GM12878 (cell line): ENCODE measurements at regions not wholly inside any gene's neighbourhood (a gene's known extent, or its start where the extent isn't known, plus 50 kb on each side); places are given as distances from the start of the nearest gene placed in this dataset.

Experiments used
- ATAC-seq: fragments of 200-7000 bp; cut with Tn5 transposase; 3 replicates; pipeline ENCODE4 v1.9.1; 2020; ENCODE audit warnings: mild to moderate bottlenecking, moderate library complexity
- BruUV-seq: library from RNA; stranded (reverse); fragments of 400-500 nt; replicated peaks from 2 replicates; lab custom pipeline; 2021; lab: Mats Ljungman, UMichigan
- CTCF ChIA-PET: fragments of 300-600 bp; sonication (Branson Sonifier 250); formaldehyde crosslinking; extraction: SDS; loops from one replicate; lab custom pipeline; 2021; ENCODE audit warnings: inconsistent platforms; lab: Yijun Ruan, JAX
- POLR2A ChIA-PET: fragments of 350-600 bp; formaldehyde crosslinking; extraction: SDS; loops from one replicate; lab custom pipeline; 2021; ENCODE audit warnings: inconsistent platforms; lab: Charles Lee
- RAD21 ChIA-PET: fragments of 300-600 bp; sonication (Branson Sonifier 250); formaldehyde crosslinking; loops from one replicate; lab custom pipeline; 2023; ENCODE audit warnings: antibody characterized with exemption; ENCODE audit not compliant: unreplicated experiment; lab: Charles Lee
- SMC1A ChIA-PET: fragments of 300-600 bp; sonication (Branson Sonifier 250); formaldehyde crosslinking; loops from one replicate; lab custom pipeline; 2023; ENCODE audit not compliant: unreplicated experiment, uncharacterized antibody; lab: Charles Lee
- DNase-seq: peaks from one replicate; pipeline ENCODE4 v3.0.0-alpha.2; 2011; ENCODE audit warnings: low read depth, low spot score
- FAIRE-seq: peaks from 3 replicates; lab custom pipeline; 2011; peaks lifted over from hg19 to GRCh38; lab: Jason Lieb, UNC
- H2AFZ ChIP-seq: 2 replicates; pipeline ENCODE4 v1.6.0; 2011; ENCODE audit warnings: low read depth, low read length, control low read depth; ENCODE audit not compliant: control insufficient read depth
- H3K27ac ChIP-seq: 2 replicates; pipeline ENCODE4 v1.5.1; 2011; ENCODE audit warnings: control low read depth; ENCODE audit not compliant: control insufficient read depth, insufficient read depth
- H3K27me3 ChIP-seq, 2 experiments: replicated peaks in 1 of 2; 2 replicates each; pipeline versions ENCODE4 v1.6.0 to v1.6.1; 2011; ENCODE audit warnings: low read length in 1 of 2; ENCODE audit not compliant: control insufficient read depth in 2 of 2, insufficient read depth in 2 of 2
- H3K36me3 ChIP-seq, 2 experiments: 2 replicates each; pipeline ENCODE4 v1.5.1; 2011; ENCODE audit warnings: low read length in 1 of 2; ENCODE audit not compliant: control insufficient read depth in 2 of 2, insufficient read depth in 2 of 2
- H3K4me1 ChIP-seq: 2 replicates; pipeline ENCODE4 v1.6.1; 2011; ENCODE audit warnings: mild to moderate bottlenecking, low read length, moderate library complexity, mixed read lengths; ENCODE audit not compliant: control insufficient read depth, insufficient read depth
- H3K4me2 ChIP-seq: 2 replicates; pipeline ENCODE4 v1.6.0; 2011; ENCODE audit warnings: control low read depth; ENCODE audit not compliant: control insufficient read depth, insufficient read depth
- H3K4me3 ChIP-seq: fragments of 200-600 bp; sonication (generic); 2 replicates; pipeline ENCODE4 v1.5.1; 2016
- H3K79me2 ChIP-seq: 2 replicates; pipeline ENCODE4 v1.6.0; 2011; ENCODE audit warnings: low read length; ENCODE audit not compliant: control insufficient read depth, insufficient read depth
- H3K9ac ChIP-seq: 2 replicates; pipeline ENCODE4 v1.8.0; 2011; ENCODE audit warnings: low read length, control low read depth, mixed read lengths; ENCODE audit not compliant: control insufficient read depth, insufficient read depth
- H3K9me3 ChIP-seq: replicated peaks from 3 replicates; pipeline ENCODE4 v1.5.1; 2011; ENCODE audit warnings: mild to moderate bottlenecking, low read length; ENCODE audit not compliant: control insufficient read depth, insufficient read depth
- H4K20me1 ChIP-seq: 2 replicates; pipeline ENCODE4 v1.6.0; 2011; ENCODE audit not compliant: control insufficient read depth, insufficient read depth
- ASH2L ChIP-seq: fragments of 300-600, 200-600 bp; sonication (generic); IDR thresholded peaks from 2 replicates; pipeline ENCODE4 v1.6.1; 2017; ENCODE audit warnings: low read depth, mild to moderate bottlenecking, borderline replicate concordance
- CEBPB ChIP-seq, 2 experiments: fragments of 150-350 bp in 1 of 2; IDR thresholded peaks; 2 replicates each; pipeline ENCODE4 v1.6.1; 2012 to 2014; ENCODE audit warnings: low read depth in 2 of 2, low read length in 2 of 2, borderline replicate concordance in 1 of 2, inconsistent platforms in 1 of 2
- EZH2 ChIP-seq: IDR thresholded peaks from 2 replicates; pipeline ENCODE4 v1.6.1; 2012; ENCODE audit warnings: low read depth, mild to moderate bottlenecking, control low read depth, inconsistent platforms, low read length, borderline replicate concordance; ENCODE audit not compliant: control insufficient read depth
- HCFC1 ChIP-seq: fragments of 150-350 bp; IDR thresholded peaks from 2 replicates; pipeline ENCODE4 v1.6.1; 2014; ENCODE audit warnings: low read length
- MEF2A ChIP-seq: IDR thresholded peaks from 2 replicates; pipeline ENCODE4 v1.6.1; 2011; ENCODE audit warnings: low read depth, mild to moderate bottlenecking, low read length, moderate library complexity; ENCODE audit not compliant: insufficient read depth
- NR2C2 ChIP-seq: IDR thresholded peaks from 2 replicates; pipeline ENCODE4 v1.6.1; 2011; ENCODE audit warnings: borderline replicate concordance, low read depth; ENCODE audit not compliant: control insufficient read depth, insufficient read length
- PML ChIP-seq: IDR thresholded peaks from 2 replicates; pipeline ENCODE4 v1.6.1; 2012; ENCODE audit warnings: low read length, inconsistent platforms
- SREBF2 ChIP-seq: IDR thresholded peaks from 2 replicates; pipeline ENCODE4 v1.6.1; 2012; ENCODE audit warnings: mild to moderate bottlenecking, low read length
- WGBS: methylation state at CpG from one replicate; pipeline ENCODE4 v1.1.6; 2016; ENCODE audit warnings: low lambda C conversion rate; ENCODE audit not compliant: insufficient replicate concordance, insufficient coverage; ENCODE audit errors: missing lambda C conversion rate; 5-methylcytosine and 5-hydroxymethylcytosine counted together
- in situ Hi-C: fragments of 300-500 bp; cut with MboI; formaldehyde crosslinking; loops from 9 replicates; pipeline ENCODE4 v1.14.3; 2018; ENCODE audit warnings: mixed read lengths
- intact Hi-C: fragments of 100-400 bp; cut with micrococcal nuclease; formaldehyde crosslinking; loops from one replicate; pipeline ENCODE4 v1.14.2; 2022; ENCODE audit not compliant: unreplicated experiment
- TF ChIP-seq, protein P1 (sequence below): IDR thresholded peaks from 2 replicates; pipeline ENCODE4 v1.6.1; 2012; ENCODE audit warnings: improper control_type of control experiment, low read depth, low read length; ENCODE audit not compliant: insufficient replicate concordance
- TF ChIP-seq, protein P2 (sequence below): fragments of 450-650 bp; formaldehyde crosslinking; IDR thresholded peaks from 2 replicates; pipeline ENCODE4 v1.4.0; 2020; ENCODE audit warnings: mild to moderate bottlenecking, moderate library complexity
- TF ChIP-seq, protein P3 (sequence below), 3 experiments: IDR thresholded peaks in 2 of 3; conservative IDR thresholded peaks in 1 of 3; 2 replicates each; pipeline ENCODE4 v1.5.1; 2011; ENCODE audit warnings: low read depth in 3 of 3, low read length in 3 of 3, mild to moderate bottlenecking in 3 of 3, control low read depth in 2 of 3, moderate library complexity in 2 of 3, inconsistent platforms in 1 of 3, mixed read lengths in 1 of 3; ENCODE audit not compliant: control insufficient read depth in 2 of 3, insufficient read depth in 1 of 3; ENCODE audit errors: extremely low read depth in 1 of 3
- TF ChIP-seq, protein P4 (sequence below): IDR thresholded peaks from 2 replicates; pipeline ENCODE4 v1.6.1; 2011; ENCODE audit warnings: mild to moderate bottlenecking, low read depth, low read length, moderate library complexity; ENCODE audit not compliant: insufficient replicate concordance

DNA sequence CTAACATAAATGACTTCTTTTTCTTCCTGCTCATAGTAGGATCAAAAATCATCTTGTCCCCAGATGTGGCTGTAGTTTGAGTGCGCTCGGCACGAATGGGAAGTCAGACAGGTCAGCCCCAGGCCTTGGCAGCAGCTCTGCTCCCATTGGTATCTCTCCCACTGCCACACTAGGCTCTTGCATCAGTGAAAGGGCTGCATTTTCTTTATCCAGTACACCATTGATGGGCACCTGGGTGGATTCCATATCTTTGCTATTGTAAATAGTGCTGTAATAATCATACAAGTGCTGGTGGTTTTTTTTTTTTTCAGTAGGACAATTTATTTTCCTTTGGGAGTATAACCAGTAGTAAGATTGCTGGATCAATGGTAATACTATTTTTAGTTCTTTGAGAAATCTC is 865.5 kb downstream of the CCDC85A start:
- DNase-seq (no peak), ATAC-seq (no peak), FAIRE-seq (no peak)
- ChIA-PET SMC1A (no interaction called here), POLR2A (no interaction called here), RAD21 (no interaction called here), CTCF (no interaction called here)
- no peaks in the 10 kb centered on the region for H3K9me3 ChIP-seq
- WGBS, result 0% methylated on average over 3 of the region's 3 CpGs
- H3K4me3 ChIP-seq, result no peak overlapping the region
- in situ Hi-C loops, result no loop called here
- H3K27ac ChIP-seq, result no peak overlapping the region
- no peaks in the 10 kb centered on the region for H3K27me3 ChIP-seq
- no peaks in the 10 kb centered on the region for H3K79me2 ChIP-seq
- no peak overlapping the region for H2AFZ ChIP-seq
- no peak overlapping the region for H3K4me2 ChIP-seq
- no peaks in the 10 kb centered on the region for H3K4me1 ChIP-seq
- no TSS peak for BruUV-seq
- H3K36me3 ChIP-seq, result no peaks in the 10 kb centered on the region
- no peaks in the 10 kb centered on the region for H4K20me1 ChIP-seq
- intact Hi-C loops, result no loop called here
- H3K9ac ChIP-seq, result no peak overlapping the region
- TF ChIP-seq MEF2A, result no peak
- TF ChIP-seq, protein P1, sequence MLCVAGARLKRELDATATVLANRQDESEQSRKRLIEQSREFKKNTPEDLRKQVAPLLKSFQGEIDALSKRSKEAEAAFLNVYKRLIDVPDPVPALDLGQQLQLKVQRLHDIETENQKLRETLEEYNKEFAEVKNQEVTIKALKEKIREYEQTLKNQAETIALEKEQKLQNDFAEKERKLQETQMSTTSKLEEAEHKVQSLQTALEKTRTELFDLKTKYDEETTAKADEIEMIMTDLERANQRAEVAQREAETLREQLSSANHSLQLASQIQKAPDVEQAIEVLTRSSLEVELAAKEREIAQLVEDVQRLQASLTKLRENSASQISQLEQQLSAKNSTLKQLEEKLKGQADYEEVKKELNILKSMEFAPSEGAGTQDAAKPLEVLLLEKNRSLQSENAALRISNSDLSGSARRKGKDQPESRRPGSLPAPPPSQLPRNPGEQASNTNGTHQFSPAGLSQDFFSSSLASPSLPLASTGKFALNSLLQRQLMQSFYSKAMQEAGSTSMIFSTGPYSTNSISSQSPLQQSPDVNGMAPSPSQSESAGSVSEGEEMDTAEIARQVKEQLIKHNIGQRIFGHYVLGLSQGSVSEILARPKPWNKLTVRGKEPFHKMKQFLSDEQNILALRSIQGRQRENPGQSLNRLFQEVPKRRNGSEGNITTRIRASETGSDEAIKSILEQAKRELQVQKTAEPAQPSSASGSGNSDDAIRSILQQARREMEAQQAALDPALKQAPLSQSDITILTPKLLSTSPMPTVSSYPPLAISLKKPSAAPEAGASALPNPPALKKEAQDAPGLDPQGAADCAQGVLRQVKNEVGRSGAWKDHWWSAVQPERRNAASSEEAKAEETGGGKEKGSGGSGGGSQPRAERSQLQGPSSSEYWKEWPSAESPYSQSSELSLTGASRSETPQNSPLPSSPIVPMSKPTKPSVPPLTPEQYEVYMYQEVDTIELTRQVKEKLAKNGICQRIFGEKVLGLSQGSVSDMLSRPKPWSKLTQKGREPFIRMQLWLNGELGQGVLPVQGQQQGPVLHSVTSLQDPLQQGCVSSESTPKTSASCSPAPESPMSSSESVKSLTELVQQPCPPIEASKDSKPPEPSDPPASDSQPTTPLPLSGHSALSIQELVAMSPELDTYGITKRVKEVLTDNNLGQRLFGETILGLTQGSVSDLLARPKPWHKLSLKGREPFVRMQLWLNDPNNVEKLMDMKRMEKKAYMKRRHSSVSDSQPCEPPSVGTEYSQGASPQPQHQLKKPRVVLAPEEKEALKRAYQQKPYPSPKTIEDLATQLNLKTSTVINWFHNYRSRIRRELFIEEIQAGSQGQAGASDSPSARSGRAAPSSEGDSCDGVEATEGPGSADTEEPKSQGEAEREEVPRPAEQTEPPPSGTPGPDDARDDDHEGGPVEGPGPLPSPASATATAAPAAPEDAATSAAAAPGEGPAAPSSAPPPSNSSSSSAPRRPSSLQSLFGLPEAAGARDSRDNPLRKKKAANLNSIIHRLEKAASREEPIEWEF, result no peak
- TF ChIP-seq NR2C2, result no peak
- TF ChIP-seq, protein P2, sequence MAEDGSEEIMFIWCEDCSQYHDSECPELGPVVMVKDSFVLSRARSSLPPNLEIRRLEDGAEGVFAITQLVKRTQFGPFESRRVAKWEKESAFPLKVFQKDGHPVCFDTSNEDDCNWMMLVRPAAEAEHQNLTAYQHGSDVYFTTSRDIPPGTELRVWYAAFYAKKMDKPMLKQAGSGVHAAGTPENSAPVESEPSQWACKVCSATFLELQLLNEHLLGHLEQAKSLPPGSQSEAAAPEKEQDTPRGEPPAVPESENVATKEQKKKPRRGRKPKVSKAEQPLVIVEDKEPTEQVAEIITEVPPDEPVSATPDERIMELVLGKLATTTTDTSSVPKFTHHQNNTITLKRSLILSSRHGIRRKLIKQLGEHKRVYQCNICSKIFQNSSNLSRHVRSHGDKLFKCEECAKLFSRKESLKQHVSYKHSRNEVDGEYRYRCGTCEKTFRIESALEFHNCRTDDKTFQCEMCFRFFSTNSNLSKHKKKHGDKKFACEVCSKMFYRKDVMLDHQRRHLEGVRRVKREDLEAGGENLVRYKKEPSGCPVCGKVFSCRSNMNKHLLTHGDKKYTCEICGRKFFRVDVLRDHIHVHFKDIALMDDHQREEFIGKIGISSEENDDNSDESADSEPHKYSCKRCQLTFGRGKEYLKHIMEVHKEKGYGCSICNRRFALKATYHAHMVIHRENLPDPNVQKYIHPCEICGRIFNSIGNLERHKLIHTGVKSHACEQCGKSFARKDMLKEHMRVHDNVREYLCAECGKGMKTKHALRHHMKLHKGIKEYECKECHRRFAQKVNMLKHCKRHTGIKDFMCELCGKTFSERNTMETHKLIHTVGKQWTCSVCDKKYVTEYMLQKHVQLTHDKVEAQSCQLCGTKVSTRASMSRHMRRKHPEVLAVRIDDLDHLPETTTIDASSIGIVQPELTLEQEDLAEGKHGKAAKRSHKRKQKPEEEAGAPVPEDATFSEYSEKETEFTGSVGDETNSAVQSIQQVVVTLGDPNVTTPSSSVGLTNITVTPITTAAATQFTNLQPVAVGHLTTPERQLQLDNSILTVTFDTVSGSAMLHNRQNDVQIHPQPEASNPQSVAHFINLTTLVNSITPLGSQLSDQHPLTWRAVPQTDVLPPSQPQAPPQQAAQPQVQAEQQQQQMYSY (CRISPR knock-in tag), result no peak
- TF ChIP-seq, protein P3, sequence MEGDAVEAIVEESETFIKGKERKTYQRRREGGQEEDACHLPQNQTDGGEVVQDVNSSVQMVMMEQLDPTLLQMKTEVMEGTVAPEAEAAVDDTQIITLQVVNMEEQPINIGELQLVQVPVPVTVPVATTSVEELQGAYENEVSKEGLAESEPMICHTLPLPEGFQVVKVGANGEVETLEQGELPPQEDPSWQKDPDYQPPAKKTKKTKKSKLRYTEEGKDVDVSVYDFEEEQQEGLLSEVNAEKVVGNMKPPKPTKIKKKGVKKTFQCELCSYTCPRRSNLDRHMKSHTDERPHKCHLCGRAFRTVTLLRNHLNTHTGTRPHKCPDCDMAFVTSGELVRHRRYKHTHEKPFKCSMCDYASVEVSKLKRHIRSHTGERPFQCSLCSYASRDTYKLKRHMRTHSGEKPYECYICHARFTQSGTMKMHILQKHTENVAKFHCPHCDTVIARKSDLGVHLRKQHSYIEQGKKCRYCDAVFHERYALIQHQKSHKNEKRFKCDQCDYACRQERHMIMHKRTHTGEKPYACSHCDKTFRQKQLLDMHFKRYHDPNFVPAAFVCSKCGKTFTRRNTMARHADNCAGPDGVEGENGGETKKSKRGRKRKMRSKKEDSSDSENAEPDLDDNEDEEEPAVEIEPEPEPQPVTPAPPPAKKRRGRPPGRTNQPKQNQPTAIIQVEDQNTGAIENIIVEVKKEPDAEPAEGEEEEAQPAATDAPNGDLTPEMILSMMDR (IDR thresholded peaks at IDR 0.05 in 2 of 3, conservative IDR thresholded peaks at IDR 0.05 in 1 of 3; ENCODE audit: control insufficient read depth in 2 of 3, extremely low read depth in 1 of 3, insufficient read depth in 1 of 3, low read depth in 3 of 3, low read length in 3 of 3), result no peak
- TF ChIP-seq PML, result no peak
- TF ChIP-seq, protein P4, sequence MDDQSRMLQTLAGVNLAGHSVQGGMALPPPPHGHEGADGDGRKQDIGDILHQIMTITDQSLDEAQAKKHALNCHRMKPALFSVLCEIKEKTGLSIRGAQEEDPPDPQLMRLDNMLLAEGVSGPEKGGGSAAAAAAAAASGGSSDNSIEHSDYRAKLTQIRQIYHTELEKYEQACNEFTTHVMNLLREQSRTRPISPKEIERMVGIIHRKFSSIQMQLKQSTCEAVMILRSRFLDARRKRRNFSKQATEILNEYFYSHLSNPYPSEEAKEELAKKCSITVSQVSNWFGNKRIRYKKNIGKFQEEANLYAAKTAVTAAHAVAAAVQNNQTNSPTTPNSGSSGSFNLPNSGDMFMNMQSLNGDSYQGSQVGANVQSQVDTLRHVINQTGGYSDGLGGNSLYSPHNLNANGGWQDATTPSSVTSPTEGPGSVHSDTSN, result no peak
- no peak for TF ChIP-seq ASH2L
- TF ChIP-seq CEBPB (IDR thresholded peaks at IDR 0.05; ENCODE audit: borderline replicate concordance in 1 of 2, low read depth in 2 of 2, low read length in 2 of 2), result no peak
- no peak for TF ChIP-seq EZH2
- TF ChIP-seq HCFC1, result no peak
- no peak for TF ChIP-seq SREBF2
